Stimulated activated naive B cell treated with anti-CD40 and anti-IgM and Interleukin-4, amounts not matched to agents 10 μg/mL and 1 μg/mL and 100 μg/mL, for 72 hours (primary cell): ENCODE measurements at regions not wholly inside any gene's neighbourhood (a gene's known extent, or its start where the extent isn't known, plus 50 kb on each side); places are given as distances from the start of the nearest gene placed in this dataset.
"Not testable (repeated sequence)": the region's sequence is repeated elsewhere in the genome, so short reads cannot be mapped to it uniquely, and the experiment has no call there.

Experiments used
- ATAC-seq, 2 donors: fragments of 150-1000 bp; cut with Tn5 transposase; replicated peaks; 2 replicates each; pipeline ENCODE4 v1.10.0; 2021; ENCODE audit warnings: moderate library complexity in 1 of 2
- DNase-seq: peaks from one replicate; pipeline ENCODE4 v3.0.0; 2021
- H3K27ac Mint-ChIP-seq: one replicate; pipeline ENCODE4 v1.8.0; 2022; ENCODE audit warnings: mild to moderate bottlenecking, mixed read lengths
- H3K27me3 Mint-ChIP-seq, 2 donors: one replicate each; pipeline ENCODE4 v1.8.0; 2022; ENCODE audit warnings: mixed read lengths in 2 of 2
- H3K36me3 Mint-ChIP-seq, 2 donors: one replicate each; pipeline ENCODE4 v1.8.0; 2022; ENCODE audit warnings: mixed read lengths in 2 of 2, mild to moderate bottlenecking in 1 of 2
- H3K4me1 Mint-ChIP-seq, 2 donors: one replicate each; pipeline ENCODE4 v1.8.0; 2022; ENCODE audit warnings: mixed read lengths in 2 of 2, mild to moderate bottlenecking in 1 of 2
- H3K4me3 Mint-ChIP-seq, 2 donors: one replicate each; pipeline ENCODE4 v1.8.0; 2022; ENCODE audit warnings: mild to moderate bottlenecking in 2 of 2, mixed read lengths in 2 of 2, moderate library complexity in 1 of 2
- H3K9me3 Mint-ChIP-seq, 2 donors: one replicate each; pipeline ENCODE4 v1.8.0; 2022; ENCODE audit warnings: mixed read lengths in 2 of 2, mild to moderate bottlenecking in 1 of 2

- Mint-ChIP-seq H3K9me3 (peaks cover 10 to 15% of the 10 kb centered on the region in 2 donors), H3K4me1 (no peaks in the 10 kb centered on the region), H3K27me3 (no peaks in the 10 kb centered on the region), H3K36me3 (no peaks in the 10 kb centered on the region), H3K27ac (no peak overlapping the region), H3K4me3 (no peak overlapping the region)
- DNase-seq (no peak), ATAC-seq (no peak)
These were observed 121.4 kb downstream of the TPBG start for GRCh38 chr6:82484737-82485626.

GRCh38 chr6:82487895-82488294, 124.3 kb downstream of the TPBG start:
- H3K27ac Mint-ChIP-seq = no peak overlapping the region
- ATAC-seq (no peak), DNase-seq (no peak)
- no peaks in the 10 kb centered on the region for H3K27me3 Mint-ChIP-seq
- H3K4me1 Mint-ChIP-seq = no peaks in the 10 kb centered on the region
- no peaks in the 10 kb centered on the region for H3K36me3 Mint-ChIP-seq
- peaks cover 10 to 16% of the 10 kb centered on the region in 2 donors for H3K9me3 Mint-ChIP-seq
- no peak overlapping the region for H3K4me3 Mint-ChIP-seq

GRCh38 chr6:82488403-82488802, 124.8 kb downstream of the TPBG start:
- Mint-ChIP-seq H3K27ac (no peak overlapping the region), H3K4me1 (no peaks in the 10 kb centered on the region), H3K4me3 (no peak overlapping the region), H3K9me3 (peaks cover 10 to 16% of the 10 kb centered on the region in 2 donors), H3K27me3 (no peaks in the 10 kb centered on the region), H3K36me3 (no peaks in the 10 kb centered on the region)
- no peak for ATAC-seq
- no peak for DNase-seq

- H3K4me1 Mint-ChIP-seq = no peaks in the 10 kb centered on the region
- no peak overlapping the region for H3K4me3 Mint-ChIP-seq
- H3K27me3 Mint-ChIP-seq = no peaks in the 10 kb centered on the region
- DNase-seq (no peak), ATAC-seq (no peak)
- H3K9me3 Mint-ChIP-seq = peaks cover 0 to 6% of the 10 kb centered on the region in 2 donors
- no peaks in the 10 kb centered on the region for H3K36me3 Mint-ChIP-seq
- H3K27ac Mint-ChIP-seq = no peak overlapping the region
These were observed 128.5 kb downstream of the TPBG start for GRCh38 chr6:82492134-82492533.

- Mint-ChIP-seq H3K4me3 (no peak overlapping the region), H3K27me3 (no peaks in the 10 kb centered on the region), H3K9me3 (peaks cover 0 to 8% of the 10 kb centered on the region in 2 donors), H3K27ac (no peak overlapping the region), H3K36me3 (no peaks in the 10 kb centered on the region), H3K4me1 (no peaks in the 10 kb centered on the region)
- ATAC-seq (no peak), DNase-seq (no peak)
These were observed 129.8 kb downstream of the TPBG start for GRCh38 chr6:82493467-82493866.

- Mint-ChIP-seq H3K4me3 (no peak overlapping the region), H3K36me3 (no peaks in the 10 kb centered on the region), H3K27ac (no peak overlapping the region), H3K27me3 (no peaks in the 10 kb centered on the region), H3K9me3 (peaks cover 3 to 10% of the 10 kb centered on the region in 2 donors), H3K4me1 (no peaks in the 10 kb centered on the region)
- ATAC-seq = no peak
- DNase-seq = no peak
These were observed 130.8 kb downstream of the TPBG start for GRCh38 chr6:82494367-82494766.

GRCh38 chr6:82501901-82502300, 138.3 kb downstream of the TPBG start:
- not testable (repeated sequence) for H3K4me3 Mint-ChIP-seq, H3K27ac Mint-ChIP-seq, DNase-seq, H3K36me3 Mint-ChIP-seq, ATAC-seq, H3K4me1 Mint-ChIP-seq, H3K27me3 Mint-ChIP-seq
- H3K9me3 Mint-ChIP-seq = peaks cover 7 to 12% of the 10 kb centered on the region in 2 donors

- H3K27me3 Mint-ChIP-seq = no peaks in the 10 kb centered on the region
- H3K27ac Mint-ChIP-seq = no peak overlapping the region
- no peaks in the 10 kb centered on the region for H3K36me3 Mint-ChIP-seq
- DNase-seq = no peak
- H3K4me3 Mint-ChIP-seq = no peak overlapping the region
- ATAC-seq = no peak
- H3K9me3 Mint-ChIP-seq = peaks cover 0 to 4% of the 10 kb centered on the region in 2 donors
- H3K4me1 Mint-ChIP-seq = no peaks in the 10 kb centered on the region
These were observed 142.9 kb downstream of the TPBG start for GRCh38 chr6:82506526-82506925.

- Mint-ChIP-seq H3K27me3 (no peaks in the 10 kb centered on the region), H3K4me1 (no peaks in the 10 kb centered on the region), H3K27ac (no peak overlapping the region), H3K4me3 (no peak overlapping the region), H3K9me3 (peaks cover 0 to 4% of the 10 kb centered on the region in 2 donors), H3K36me3 (no peaks in the 10 kb centered on the region)
- DNase-seq (no peak), ATAC-seq (no peak)
These were observed 143.5 kb downstream of the TPBG start for GRCh38 chr6:82507112-82507511.

- peaks cover 19 to 21% of the 10 kb centered on the region in 2 donors for H3K9me3 Mint-ChIP-seq
- H3K4me1 Mint-ChIP-seq = no peaks in the 10 kb centered on the region
- no peak overlapping the region for H3K27ac Mint-ChIP-seq
- no peaks in the 10 kb centered on the region for H3K27me3 Mint-ChIP-seq
- no peaks in the 10 kb centered on the region for H3K36me3 Mint-ChIP-seq
- DNase-seq = no peak
- ATAC-seq = no peak
- no peak overlapping the region for H3K4me3 Mint-ChIP-seq
These were observed 147.9 kb downstream of the TPBG start for GRCh38 chr6:82511546-82511945.

GRCh38 chr6:82517896-82518295, 154.3 kb downstream of the TPBG start:
- peaks cover 22 to 23% of the 10 kb centered on the region in 2 donors for H3K9me3 Mint-ChIP-seq
- not testable (repeated sequence) for H3K36me3 Mint-ChIP-seq, H3K4me1 Mint-ChIP-seq, H3K4me3 Mint-ChIP-seq, H3K27me3 Mint-ChIP-seq, H3K27ac Mint-ChIP-seq, DNase-seq, ATAC-seq

GRCh38 chr6:82521369-82521768, 157.8 kb downstream of the TPBG start:
- no peak overlapping the region for H3K27ac Mint-ChIP-seq
- peaks cover 3 to 12% of the 10 kb centered on the region in 2 donors for H3K9me3 Mint-ChIP-seq
- no peak for ATAC-seq
- H3K4me3 Mint-ChIP-seq = no peak overlapping the region
- no peak for DNase-seq
- no peaks in the 10 kb centered on the region for H3K27me3 Mint-ChIP-seq
- H3K36me3 Mint-ChIP-seq = no peaks in the 10 kb centered on the region
- H3K4me1 Mint-ChIP-seq = no peaks in the 10 kb centered on the region

- DNase-seq (no peak), ATAC-seq (no peak)
- Mint-ChIP-seq H3K4me3 (no peak overlapping the region), H3K36me3 (no peaks in the 10 kb centered on the region), H3K27ac (no peak overlapping the region), H3K4me1 (no peaks in the 10 kb centered on the region), H3K27me3 (no peaks in the 10 kb centered on the region), H3K9me3 (peaks cover 3 to 9% of the 10 kb centered on the region in 2 donors)
These were observed 158.2 kb downstream of the TPBG start for GRCh38 chr6:82521861-82522260.

GRCh38 chr6:82524031-82524430, 160.4 kb downstream of the TPBG start:
- Mint-ChIP-seq H3K27ac (no peak overlapping the region), H3K4me1 (no peaks in the 10 kb centered on the region), H3K36me3 (no peaks in the 10 kb centered on the region), H3K4me3 (no peak overlapping the region), H3K9me3 (peaks cover 3 to 7% of the 10 kb centered on the region in 2 donors), H3K27me3 (no peaks in the 10 kb centered on the region)
- ATAC-seq = no peak
- no peak for DNase-seq

- H3K9me3 Mint-ChIP-seq = peaks cover 4 to 10% of the 10 kb centered on the region in 2 donors
- ATAC-seq (no peak), DNase-seq (no peak)
- no peaks in the 10 kb centered on the region for H3K4me1 Mint-ChIP-seq
- no peaks in the 10 kb centered on the region for H3K36me3 Mint-ChIP-seq
- H3K27ac Mint-ChIP-seq = no peak overlapping the region
- H3K27me3 Mint-ChIP-seq = no peaks in the 10 kb centered on the region
- H3K4me3 Mint-ChIP-seq = no peak overlapping the region
These were observed 162.3 kb downstream of the TPBG start for GRCh38 chr6:82525775-82526495.
